ENCODE measurements at regions not wholly inside any gene's neighbourhood (a gene's known extent, or its start where the extent isn't known, plus 50 kb on each side); places are given as distances from the start of the nearest gene placed in this dataset.

- POLR2A ChIA-PET (ENCODE audit: low non-redundant PET), result no interaction called here
- CTCF ChIA-PET, result interaction anchor here (1.4 kb wide), 1 partner anchor 13 kb away, joined by 3 read pairs; no protein-coding TSS in a partner anchor
- no peak for DNase-seq (ENCODE audit: low spot score)
- TF ChIP-seq CTCF (conservative IDR thresholded peaks at IDR 0.05; ENCODE audit: low read depth), result no peak
- no peak overlapping the region for H3K27ac ChIP-seq
Observed at GRCh38 chr2:33958591-33958990, 359.5 kb upstream of the FAM98A start.

- no peak for DNase-seq (ENCODE audit: low spot score)
- ChIA-PET CTCF (no interaction called here), POLR2A (ENCODE audit: low non-redundant PET) (no interaction called here)
- TF ChIP-seq CTCF (conservative IDR thresholded peaks at IDR 0.05; ENCODE audit: low read depth), result no peak
- H3K27ac ChIP-seq, result no peak overlapping the region
Observed at GRCh38 chr2:33949371-33949770, 350.3 kb upstream of the FAM98A start.

GRCh38 chr2:33946193-33946592 lies 347.1 kb upstream of the FAM98A start:
- CTCF ChIA-PET, result no interaction called here
- POLR2A ChIA-PET (ENCODE audit: low non-redundant PET), result no interaction called here
- H3K27ac ChIP-seq, result no peak overlapping the region
- no peak for DNase-seq (ENCODE audit: low spot score)
- no peak for TF ChIP-seq CTCF (conservative IDR thresholded peaks at IDR 0.05; ENCODE audit: low read depth)

- ChIA-PET CTCF (no interaction called here), POLR2A (ENCODE audit: low non-redundant PET) (no interaction called here)
- H3K27ac ChIP-seq, result no peak overlapping the region
- no peak for TF ChIP-seq CTCF (conservative IDR thresholded peaks at IDR 0.05; ENCODE audit: low read depth)
- DNase-seq (ENCODE audit: low spot score), result no peak
Observed at GRCh38 chr2:33933203-33933602, 334.1 kb upstream of the FAM98A start.

DNA sequence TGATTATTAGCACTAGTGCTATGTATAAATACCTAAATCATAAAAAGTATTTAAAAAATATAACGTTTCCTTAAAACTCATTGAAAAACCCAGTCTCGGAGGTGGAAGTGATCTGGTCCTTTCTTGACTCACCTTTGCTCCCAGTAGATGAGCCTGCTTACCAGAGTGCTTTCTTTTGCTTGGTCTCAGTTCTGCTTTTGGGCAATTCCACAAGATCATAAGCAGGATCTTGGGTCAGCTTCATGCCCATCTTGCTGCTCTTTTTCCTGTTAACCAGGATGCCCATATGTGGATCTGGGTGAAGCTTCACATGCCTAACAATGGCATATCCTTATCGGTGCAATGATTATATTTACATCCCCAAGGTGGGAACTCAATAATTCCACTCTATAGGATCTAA lies 332.1 kb upstream of the FAM98A start:
- CTCF ChIA-PET, result interaction anchor here (0.5 kb wide), 1 partner anchor 23 kb away, joined by 3 read pairs; no protein-coding TSS in a partner anchor
- POLR2A ChIA-PET (ENCODE audit: low non-redundant PET), result no interaction called here
- no peak for DNase-seq (ENCODE audit: low spot score)
- no peak overlapping the region for H3K27ac ChIP-seq
- no peak for TF ChIP-seq CTCF (conservative IDR thresholded peaks at IDR 0.05; ENCODE audit: low read depth)

- no peak for TF ChIP-seq CTCF (conservative IDR thresholded peaks at IDR 0.05; ENCODE audit: low read depth)
- H3K27ac ChIP-seq, result no peak overlapping the region
- CTCF ChIA-PET, result no interaction called here
- POLR2A ChIA-PET (ENCODE audit: low non-redundant PET), result no interaction called here
- no peak for DNase-seq (ENCODE audit: low spot score)
Observed at GRCh38 chr2:33929467-33929866, 330.4 kb upstream of the FAM98A start.

GRCh38 chr2:33927756-33928155 lies 328.7 kb upstream of the FAM98A start:
- no peak for DNase-seq (ENCODE audit: low spot score)
- no peak for TF ChIP-seq CTCF (conservative IDR thresholded peaks at IDR 0.05; ENCODE audit: low read depth)
- H3K27ac ChIP-seq, result no peak overlapping the region
- CTCF ChIA-PET, result no interaction called here
- POLR2A ChIA-PET (ENCODE audit: low non-redundant PET), result no interaction called here
